ENCODE measurements at regions not wholly inside any gene's neighbourhood (a gene's known extent, or its start where the extent isn't known, plus 50 kb on each side); places are given as distances from the start of the nearest gene placed in this dataset.

- DNase-seq (no peak), ATAC-seq (no peak)
- Histone ChIP-seq H3K27ac (no peak overlapping the region), H3K4me1 (no peaks in the 10 kb centered on the region), H3K36me3 (no peaks in the 10 kb centered on the region), H3K9me3 (no peaks in the 10 kb centered on the region), H3K27me3 (no peaks in the 10 kb centered on the region), H3K4me3 (no peak overlapping the region)
- intact Hi-C loops (cut with DNase I; ENCODE audit: low total_unique reads), result no loop called here
- TF ChIP-seq, protein P1, sequence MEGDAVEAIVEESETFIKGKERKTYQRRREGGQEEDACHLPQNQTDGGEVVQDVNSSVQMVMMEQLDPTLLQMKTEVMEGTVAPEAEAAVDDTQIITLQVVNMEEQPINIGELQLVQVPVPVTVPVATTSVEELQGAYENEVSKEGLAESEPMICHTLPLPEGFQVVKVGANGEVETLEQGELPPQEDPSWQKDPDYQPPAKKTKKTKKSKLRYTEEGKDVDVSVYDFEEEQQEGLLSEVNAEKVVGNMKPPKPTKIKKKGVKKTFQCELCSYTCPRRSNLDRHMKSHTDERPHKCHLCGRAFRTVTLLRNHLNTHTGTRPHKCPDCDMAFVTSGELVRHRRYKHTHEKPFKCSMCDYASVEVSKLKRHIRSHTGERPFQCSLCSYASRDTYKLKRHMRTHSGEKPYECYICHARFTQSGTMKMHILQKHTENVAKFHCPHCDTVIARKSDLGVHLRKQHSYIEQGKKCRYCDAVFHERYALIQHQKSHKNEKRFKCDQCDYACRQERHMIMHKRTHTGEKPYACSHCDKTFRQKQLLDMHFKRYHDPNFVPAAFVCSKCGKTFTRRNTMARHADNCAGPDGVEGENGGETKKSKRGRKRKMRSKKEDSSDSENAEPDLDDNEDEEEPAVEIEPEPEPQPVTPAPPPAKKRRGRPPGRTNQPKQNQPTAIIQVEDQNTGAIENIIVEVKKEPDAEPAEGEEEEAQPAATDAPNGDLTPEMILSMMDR (IDR thresholded peaks at IDR 0.05 in 4 of 5, conservative IDR thresholded peaks at IDR 0.05 in 1 of 5), result no peak
- no peak for TF ChIP-seq POLR2A (IDR thresholded peaks at IDR 0.05)
- in situ Hi-C loops (cut with MboI; ENCODE audit: low sequenced_read_pairs in 4 of 4), result no loop called here
These were observed 332.9 kb upstream of the PRDM1 start for GRCh38 chr6:105753207-105753606.

DNA sequence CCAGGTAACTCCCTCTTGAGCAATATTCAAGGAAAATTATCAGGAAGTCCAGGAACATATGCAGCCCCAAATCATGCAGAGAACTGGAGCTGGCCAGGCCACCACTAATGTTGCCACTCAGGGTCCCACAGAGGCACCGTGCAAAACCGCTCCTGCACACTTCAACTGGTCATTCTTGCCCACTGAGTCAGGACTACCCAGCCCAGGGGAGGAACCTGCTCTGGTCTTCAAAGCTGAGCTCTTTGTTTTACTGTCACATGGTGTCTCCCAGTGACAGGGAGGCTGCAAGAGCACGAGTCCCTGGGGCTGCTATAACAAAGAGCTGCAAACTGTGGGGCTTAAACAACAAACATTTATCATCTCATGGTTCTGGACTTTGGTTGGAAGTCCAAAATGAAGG lies 336.0 kb upstream of the PRDM1 start:
- Histone ChIP-seq H3K4me3 (no peak overlapping the region), H3K4me1 (no peaks in the 10 kb centered on the region), H3K9me3 (no peaks in the 10 kb centered on the region), H3K27me3 (no peaks in the 10 kb centered on the region), H3K36me3 (no peaks in the 10 kb centered on the region), H3K27ac (no peak overlapping the region)
- intact Hi-C loops (cut with DNase I; ENCODE audit: low total_unique reads), result no loop called here
- in situ Hi-C loops (cut with MboI; ENCODE audit: low sequenced_read_pairs in 4 of 4), result no loop called here
- no peak for ATAC-seq
- TF ChIP-seq, protein P1 (IDR thresholded peaks at IDR 0.05 in 4 of 5, conservative IDR thresholded peaks at IDR 0.05 in 1 of 5), result no peak
- no peak for TF ChIP-seq POLR2A (IDR thresholded peaks at IDR 0.05)
- no peak for DNase-seq

GRCh38 chr6:105748737-105749161 lies 337.4 kb upstream of the PRDM1 start:
- H3K27me3 ChIP-seq, result no peaks in the 10 kb centered on the region
- TF ChIP-seq, protein P1 (IDR thresholded peaks at IDR 0.05 in 4 of 5, conservative IDR thresholded peaks at IDR 0.05 in 1 of 5), result no peak
- no peak for TF ChIP-seq POLR2A (IDR thresholded peaks at IDR 0.05)
- no peak for DNase-seq
- H3K36me3 ChIP-seq, result no peaks in the 10 kb centered on the region
- in situ Hi-C loops (cut with MboI; ENCODE audit: low sequenced_read_pairs in 4 of 4) (loop anchor here in 1 of 4 donors (25.0 kb wide), 1 partner anchor 239 kb away; no protein-coding TSS in a partner anchor), intact Hi-C loops (cut with DNase I; ENCODE audit: low total_unique reads) (no loop called here)
- H3K4me1 ChIP-seq, result no peaks in the 10 kb centered on the region
- H3K4me3 ChIP-seq, result no peak overlapping the region
- no peak overlapping the region for H3K27ac ChIP-seq
- ATAC-seq, result no peak
- no peaks in the 10 kb centered on the region for H3K9me3 ChIP-seq

DNA sequence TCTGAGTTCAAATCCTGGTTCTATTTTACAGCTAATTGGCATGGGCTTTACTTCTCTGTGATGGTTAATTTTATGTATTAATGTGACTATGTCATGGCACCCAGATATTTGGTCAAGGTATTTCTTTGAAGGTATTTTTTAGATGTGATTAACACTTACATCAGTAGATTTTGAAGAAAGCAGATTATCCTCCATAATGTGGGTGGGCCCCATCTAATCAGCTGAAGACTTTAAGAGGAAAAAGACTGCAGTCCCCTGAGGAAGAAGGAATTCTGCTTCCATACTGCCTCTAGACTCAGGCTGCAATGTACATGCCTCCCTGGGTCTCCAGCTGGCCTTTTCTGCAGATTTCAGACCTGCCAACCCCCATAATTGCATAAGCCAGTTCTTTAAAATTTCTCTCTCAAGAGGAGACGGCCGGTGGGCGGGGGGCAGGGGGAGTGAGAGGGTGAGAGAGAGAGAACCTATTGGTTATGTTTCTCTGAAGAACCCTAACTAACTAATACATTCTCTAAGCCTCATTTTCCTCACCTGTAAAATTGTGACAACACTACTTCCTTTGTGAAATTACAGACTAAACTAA lies 338.2 kb upstream of the PRDM1 start:
- DNase-seq, result no peak
- Histone ChIP-seq H3K4me3 (no peak overlapping the region), H3K9me3 (no peaks in the 10 kb centered on the region), H3K27me3 (no peaks in the 10 kb centered on the region), H3K4me1 (no peaks in the 10 kb centered on the region), H3K27ac (no peak overlapping the region), H3K36me3 (no peaks in the 10 kb centered on the region)
- ATAC-seq, result no peak
- intact Hi-C loops (cut with DNase I; ENCODE audit: low total_unique reads), result no loop called here
- in situ Hi-C loops (cut with MboI; ENCODE audit: low sequenced_read_pairs in 4 of 4), result loop anchor here in 1 of 4 donors (25.0 kb wide), 1 partner anchor 239 kb away; no protein-coding TSS in a partner anchor
- TF ChIP-seq POLR2A (IDR thresholded peaks at IDR 0.05), result no peak
- TF ChIP-seq, protein P1 (IDR thresholded peaks at IDR 0.05 in 4 of 5, conservative IDR thresholded peaks at IDR 0.05 in 1 of 5), result no peak

DNA sequence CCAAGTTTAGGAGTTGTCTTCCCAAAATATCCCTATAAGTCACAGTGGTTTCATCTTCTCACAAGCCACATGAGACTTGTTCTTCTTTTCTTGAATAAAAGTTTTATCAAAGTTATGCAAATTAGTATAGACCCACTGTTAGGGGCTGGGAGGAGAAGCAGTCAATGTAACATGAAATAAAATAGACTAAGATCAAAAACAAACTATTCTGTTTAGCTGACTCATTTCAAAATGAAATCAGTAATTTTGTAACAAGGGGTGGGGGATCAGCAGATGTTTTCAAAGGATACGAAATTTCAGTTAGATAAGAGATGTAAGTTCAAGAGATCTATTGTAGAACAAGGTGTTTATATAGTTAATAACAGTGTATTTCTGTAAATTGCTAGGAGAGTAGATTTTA lies 339.6 kb upstream of the PRDM1 start:
- H3K9me3 ChIP-seq, result no peaks in the 10 kb centered on the region
- ATAC-seq (no peak), DNase-seq (no peak)
- TF ChIP-seq POLR2A (IDR thresholded peaks at IDR 0.05), result no peak
- TF ChIP-seq, protein P1 (IDR thresholded peaks at IDR 0.05 in 4 of 5, conservative IDR thresholded peaks at IDR 0.05 in 1 of 5), result no peak
- H3K27ac ChIP-seq, result no peak overlapping the region
- no peak overlapping the region for H3K4me3 ChIP-seq
- in situ Hi-C loops (cut with MboI; ENCODE audit: low sequenced_read_pairs in 4 of 4) (loop anchor here in 1 of 4 donors (25.0 kb wide), 1 partner anchor 241 kb away; no protein-coding TSS in a partner anchor), intact Hi-C loops (cut with DNase I; ENCODE audit: low total_unique reads) (no loop called here)
- no peaks in the 10 kb centered on the region for H3K27me3 ChIP-seq
- H3K4me1 ChIP-seq, result no peaks in the 10 kb centered on the region
- H3K36me3 ChIP-seq, result no peaks in the 10 kb centered on the region

Data from gastrocnemius medialis (tissue), 4 donors.